Endothelial cell of umbilical vein (primary cell): ENCODE measurements at regions not wholly inside any gene's neighbourhood (a gene's known extent, or its start where the extent isn't known, plus 50 kb on each side); places are given as distances from the start of the nearest gene placed in this dataset.

ENCODE experiments used
- EZH2 ChIP-seq: IDR thresholded peaks from 2 replicates; pipeline ENCODE4 v1.6.1; 2012; ENCODE audit warnings: borderline replicate concordance, low read depth, mild to moderate bottlenecking, moderate library complexity, low read length, inconsistent platforms; ENCODE audit not compliant: severe bottlenecking
- FOS ChIP-seq: IDR thresholded peaks from 2 replicates; pipeline ENCODE4 v1.6.1; 2011; ENCODE audit warnings: mild to moderate bottlenecking, low read length, moderate library complexity, borderline replicate concordance; ENCODE audit not compliant: insufficient read depth
- MYC ChIP-seq: IDR thresholded peaks from one replicate; pipeline ENCODE4 v1.6.1; 2011; ENCODE audit warnings: mild to moderate bottlenecking, low read depth, low read length
- POLR2A ChIP-seq: IDR thresholded peaks from 2 replicates; pipeline ENCODE4 v1.6.1; 2012; ENCODE audit warnings: low read depth, mild to moderate bottlenecking, control low read depth, low read length
- POLR2AphosphoS5 ChIP-seq: IDR thresholded peaks from 2 replicates; pipeline ENCODE4 v1.6.1; 2012; ENCODE audit warnings: low read depth, mild to moderate bottlenecking, control low read depth, low read length, moderate library complexity; ENCODE audit not compliant: insufficient read depth
- TF ChIP-seq, protein P1 (sequence below): IDR thresholded peaks from 2 replicates; pipeline ENCODE4 v1.6.1; 2011; ENCODE audit not compliant: insufficient read depth, insufficient read length
- TF ChIP-seq, protein P2 (sequence below), 2 donors: IDR thresholded peaks; 1 replicate in 1 of 2; 2 replicates in 1 of 2; pipeline ENCODE4 v1.5.1; 2011; ENCODE audit warnings: low read length in 2 of 2, mild to moderate bottlenecking in 2 of 2, moderate library complexity in 2 of 2, control low read depth in 1 of 2, inconsistent platforms in 1 of 2, low read depth in 1 of 2; ENCODE audit not compliant: insufficient read depth in 1 of 2; ENCODE audit errors: extremely low read depth in 1 of 2

DNA sequence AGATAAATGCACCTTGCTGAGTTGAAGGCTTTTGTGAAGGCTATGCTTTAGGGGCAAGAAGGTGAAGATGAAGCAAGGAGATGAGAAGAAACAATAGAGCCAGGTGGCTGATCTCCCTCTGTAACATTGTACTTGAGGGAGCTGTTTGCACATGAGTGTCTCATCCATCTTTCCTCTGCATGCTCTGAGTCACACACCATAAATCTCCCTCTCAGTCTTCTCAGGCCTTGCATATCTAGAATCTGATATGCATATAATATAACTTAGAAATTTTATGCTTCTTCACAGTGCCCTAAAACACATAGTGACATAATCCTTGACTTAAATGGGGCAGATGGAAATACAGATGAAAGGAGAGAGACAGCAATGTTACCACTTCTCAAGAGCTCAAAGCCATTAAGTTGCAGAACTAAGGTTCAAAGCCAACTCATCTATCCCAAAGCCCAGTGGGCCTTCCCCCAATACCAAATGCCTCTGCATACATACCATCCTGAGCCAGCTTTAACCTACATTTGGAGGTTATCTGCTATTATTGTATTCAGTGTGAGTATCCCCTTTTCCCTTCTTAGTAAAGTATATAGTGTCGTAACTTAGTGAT is 62.4 kb upstream of the STXBP5 start:
- no peak for TF ChIP-seq POLR2A
- TF ChIP-seq MYC: no peak
- TF ChIP-seq, protein P1, sequence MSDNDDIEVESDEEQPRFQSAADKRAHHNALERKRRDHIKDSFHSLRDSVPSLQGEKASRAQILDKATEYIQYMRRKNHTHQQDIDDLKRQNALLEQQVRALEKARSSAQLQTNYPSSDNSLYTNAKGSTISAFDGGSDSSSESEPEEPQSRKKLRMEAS: no peak
- no peak for TF ChIP-seq POLR2AphosphoS5
- peak; percentile 43 for TF ChIP-seq FOS
- TF ChIP-seq, protein P2, sequence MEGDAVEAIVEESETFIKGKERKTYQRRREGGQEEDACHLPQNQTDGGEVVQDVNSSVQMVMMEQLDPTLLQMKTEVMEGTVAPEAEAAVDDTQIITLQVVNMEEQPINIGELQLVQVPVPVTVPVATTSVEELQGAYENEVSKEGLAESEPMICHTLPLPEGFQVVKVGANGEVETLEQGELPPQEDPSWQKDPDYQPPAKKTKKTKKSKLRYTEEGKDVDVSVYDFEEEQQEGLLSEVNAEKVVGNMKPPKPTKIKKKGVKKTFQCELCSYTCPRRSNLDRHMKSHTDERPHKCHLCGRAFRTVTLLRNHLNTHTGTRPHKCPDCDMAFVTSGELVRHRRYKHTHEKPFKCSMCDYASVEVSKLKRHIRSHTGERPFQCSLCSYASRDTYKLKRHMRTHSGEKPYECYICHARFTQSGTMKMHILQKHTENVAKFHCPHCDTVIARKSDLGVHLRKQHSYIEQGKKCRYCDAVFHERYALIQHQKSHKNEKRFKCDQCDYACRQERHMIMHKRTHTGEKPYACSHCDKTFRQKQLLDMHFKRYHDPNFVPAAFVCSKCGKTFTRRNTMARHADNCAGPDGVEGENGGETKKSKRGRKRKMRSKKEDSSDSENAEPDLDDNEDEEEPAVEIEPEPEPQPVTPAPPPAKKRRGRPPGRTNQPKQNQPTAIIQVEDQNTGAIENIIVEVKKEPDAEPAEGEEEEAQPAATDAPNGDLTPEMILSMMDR (IDR thresholded peaks at IDR 0.05; ENCODE audit: extremely low read depth in 1 of 2, insufficient read depth in 1 of 2, low read depth in 1 of 2, low read length in 2 of 2): no peak
- no peak for TF ChIP-seq EZH2
